ENCODE measurements at regions not wholly inside any gene's neighbourhood (a gene's known extent, or its start where the extent isn't known, plus 50 kb on each side); places are given as distances from the start of the nearest gene placed in this dataset.

- H3K9me3 ChIP-seq (ENCODE audit: control insufficient read depth, insufficient read depth, low read length), result no peaks in the 10 kb centered on the region
- H3K36me3 ChIP-seq (ENCODE audit: control insufficient read depth, insufficient read depth, low read length), result no peaks in the 10 kb centered on the region
- no CpG with 5 or more reads among the region's 26 CpGs for WGBS (ENCODE audit: insufficient coverage, insufficient read length)
- H3K4me1 ChIP-seq (ENCODE audit: control insufficient read depth, insufficient read depth, low read length), result no peaks in the 10 kb centered on the region; the same call in 1 of the 2 replicates
- no peak overlapping the region for H3K4me3 ChIP-seq (ENCODE audit: low read length)
- no peaks in the 10 kb centered on the region for H3K27me3 ChIP-seq (ENCODE audit: control insufficient read depth, insufficient read depth, low read length)
- DNase-seq (ENCODE audit: low read depth, low spot score), result no peak
- no peak overlapping the region for H3K27ac ChIP-seq (ENCODE audit: low read length)
Observed at GRCh38 chr16:85381738-85382592, 231.2 kb upstream of the GSE1 start.

- no peaks in the 10 kb centered on the region for H3K36me3 ChIP-seq (ENCODE audit: control insufficient read depth, insufficient read depth, low read length)
- no peak for DNase-seq (ENCODE audit: low read depth, low spot score)
- no peak overlapping the region for H3K4me3 ChIP-seq (ENCODE audit: low read length)
- WGBS (ENCODE audit: insufficient coverage, insufficient read length), result no CpG with 5 or more reads among the region's 11 CpGs
- H3K27me3 ChIP-seq (ENCODE audit: control insufficient read depth, insufficient read depth, low read length), result no peaks in the 10 kb centered on the region
- H3K9me3 ChIP-seq (ENCODE audit: control insufficient read depth, insufficient read depth, low read length), result no peaks in the 10 kb centered on the region
- H3K4me1 ChIP-seq (ENCODE audit: control insufficient read depth, insufficient read depth, low read length), result no peaks in the 10 kb centered on the region; the same call in 1 of the 2 replicates
- no peak overlapping the region for H3K27ac ChIP-seq (ENCODE audit: low read length)
Observed at GRCh38 chr16:85382717-85383118, 230.4 kb upstream of the GSE1 start.

DNA sequence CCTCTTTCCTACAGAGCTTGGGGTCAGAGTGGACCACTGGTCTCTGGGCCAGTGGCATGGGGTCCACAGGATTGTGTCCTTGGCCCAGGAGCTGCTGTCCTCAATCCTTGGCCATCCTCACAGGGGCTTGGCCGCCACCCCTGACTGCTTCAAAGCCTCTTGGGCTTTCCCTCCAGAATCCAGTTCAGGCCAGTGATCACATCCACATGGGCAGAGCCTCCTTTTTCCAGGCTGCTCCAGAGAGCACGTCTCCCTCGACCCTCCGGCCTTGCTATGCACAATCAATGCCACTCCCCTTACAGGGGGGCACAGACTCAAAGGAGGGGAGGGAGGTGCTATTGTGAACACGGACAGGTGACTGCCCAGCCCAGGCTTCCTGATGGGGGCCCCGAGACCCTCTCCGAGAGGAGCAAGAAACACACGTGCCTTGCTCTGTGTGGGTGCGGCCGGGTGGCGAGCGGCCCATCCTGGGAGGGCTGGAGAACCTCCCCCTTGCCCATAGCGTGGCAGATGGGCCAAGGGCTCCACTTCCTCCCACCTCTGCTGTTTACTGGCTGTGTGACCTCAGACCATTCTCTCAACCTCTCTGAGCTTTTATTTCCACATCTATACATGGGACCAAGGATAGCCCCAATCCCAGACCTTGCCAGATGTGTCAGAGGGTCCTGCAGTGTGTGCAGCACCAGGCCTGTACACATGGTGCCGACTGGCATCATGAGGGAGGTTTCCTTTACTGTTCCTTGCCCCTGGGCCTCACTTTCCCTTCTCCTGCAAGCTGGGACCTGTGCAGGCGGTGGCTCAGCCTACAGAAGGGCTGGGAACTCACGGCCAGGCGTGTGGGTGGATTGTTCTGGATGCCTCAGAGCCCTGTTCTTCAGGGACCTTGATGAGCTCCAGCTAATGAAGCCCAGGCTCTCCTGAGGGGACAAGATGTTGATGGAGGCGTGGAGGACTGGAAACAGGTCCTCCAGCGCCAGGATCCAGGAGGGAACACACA, 229.0 kb upstream of the GSE1 start:
- H3K27ac ChIP-seq (ENCODE audit: low read length), result no peak overlapping the region
- WGBS (ENCODE audit: insufficient coverage, insufficient read length), result no CpG with 5 or more reads among the region's 19 CpGs
- no peak for DNase-seq (ENCODE audit: low read depth, low spot score)
- no peaks in the 10 kb centered on the region for H3K9me3 ChIP-seq (ENCODE audit: control insufficient read depth, insufficient read depth, low read length)
- no peak overlapping the region for H3K4me3 ChIP-seq (ENCODE audit: low read length)
- H3K4me1 ChIP-seq (ENCODE audit: control insufficient read depth, insufficient read depth, low read length), result no peaks in the 10 kb centered on the region; the same call in 1 of the 2 replicates
- H3K27me3 ChIP-seq (ENCODE audit: control insufficient read depth, insufficient read depth, low read length), result no peaks in the 10 kb centered on the region
- H3K36me3 ChIP-seq (ENCODE audit: control insufficient read depth, insufficient read depth, low read length), result no peaks in the 10 kb centered on the region

DNA sequence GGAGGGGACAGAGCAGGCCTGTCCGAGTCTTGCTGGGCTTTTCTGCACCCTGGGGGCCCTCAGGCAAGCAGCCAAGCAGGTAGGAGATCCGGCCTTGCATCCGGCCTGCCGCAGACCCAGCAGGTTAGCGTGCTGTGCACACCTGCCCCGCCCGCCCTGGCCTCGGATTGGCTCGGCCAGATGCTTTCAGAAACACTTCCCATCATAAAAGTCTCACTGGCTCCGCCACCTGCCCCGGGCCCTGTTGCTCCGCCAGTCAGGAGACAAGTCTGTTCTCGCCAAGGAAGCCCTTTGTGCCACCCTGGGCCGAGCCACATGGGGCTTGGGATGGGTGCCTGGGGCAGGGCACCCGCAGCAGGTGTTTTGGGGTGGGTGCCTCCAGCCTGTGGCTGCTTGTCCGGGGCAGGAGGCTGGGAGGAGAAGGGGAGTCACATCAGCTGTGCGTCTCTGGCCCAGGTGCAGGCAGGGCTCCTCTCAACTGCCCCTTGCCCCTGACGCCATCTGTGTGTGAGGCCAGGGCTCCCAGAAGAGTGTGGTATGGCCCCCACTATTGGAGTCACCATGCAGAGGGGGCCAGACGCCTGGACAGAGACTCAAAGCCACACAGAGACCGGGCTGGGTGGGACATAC, 228.2 kb upstream of the GSE1 start:
- Histone ChIP-seq H3K4me1 (ENCODE audit: control insufficient read depth, insufficient read depth, low read length) (no peaks in the 10 kb centered on the region; the same call in 1 of the 2 replicates), H3K27me3 (ENCODE audit: control insufficient read depth, insufficient read depth, low read length) (no peaks in the 10 kb centered on the region), H3K9me3 (ENCODE audit: control insufficient read depth, insufficient read depth, low read length) (no peaks in the 10 kb centered on the region), H3K4me3 (ENCODE audit: low read length) (no peak overlapping the region), H3K27ac (ENCODE audit: low read length) (no peak overlapping the region), H3K36me3 (ENCODE audit: control insufficient read depth, insufficient read depth, low read length) (no peaks in the 10 kb centered on the region)
- no peak for DNase-seq (ENCODE audit: low read depth, low spot score)
- WGBS (ENCODE audit: insufficient coverage, insufficient read length), result no CpG with 5 or more reads among the region's 20 CpGs

GRCh38 chr16:85385463-85386331, 227.4 kb upstream of the GSE1 start:
- Histone ChIP-seq H3K27ac (ENCODE audit: low read length) (no peak overlapping the region), H3K4me1 (ENCODE audit: control insufficient read depth, insufficient read depth, low read length) (no peaks in the 10 kb centered on the region; the same call in 1 of the 2 replicates), H3K27me3 (ENCODE audit: control insufficient read depth, insufficient read depth, low read length) (no peaks in the 10 kb centered on the region), H3K4me3 (ENCODE audit: low read length) (no peak overlapping the region), H3K9me3 (ENCODE audit: control insufficient read depth, insufficient read depth, low read length) (no peaks in the 10 kb centered on the region), H3K36me3 (ENCODE audit: control insufficient read depth, insufficient read depth, low read length) (no peaks in the 10 kb centered on the region)
- DNase-seq (ENCODE audit: low read depth, low spot score), result no peak
- no CpG with 5 or more reads among the region's 32 CpGs for WGBS (ENCODE audit: insufficient coverage, insufficient read length)

GRCh38 chr16:85386467-85387170, 226.5 kb upstream of the GSE1 start:
- H3K9me3 ChIP-seq (ENCODE audit: control insufficient read depth, insufficient read depth, low read length), result no peaks in the 10 kb centered on the region
- H3K36me3 ChIP-seq (ENCODE audit: control insufficient read depth, insufficient read depth, low read length), result no peaks in the 10 kb centered on the region
- WGBS (ENCODE audit: insufficient coverage, insufficient read length), result no CpG with 5 or more reads among the region's 13 CpGs
- no peak for DNase-seq (ENCODE audit: low read depth, low spot score)
- H3K27me3 ChIP-seq (ENCODE audit: control insufficient read depth, insufficient read depth, low read length), result no peaks in the 10 kb centered on the region
- no peak overlapping the region for H3K4me3 ChIP-seq (ENCODE audit: low read length)
- H3K27ac ChIP-seq (ENCODE audit: low read length), result no peak overlapping the region
- H3K4me1 ChIP-seq (ENCODE audit: control insufficient read depth, insufficient read depth, low read length), result no peaks in the 10 kb centered on the region; the same call in 1 of the 2 replicates

GRCh38 chr16:85387171-85387507, 226.0 kb upstream of the GSE1 start:
- Histone ChIP-seq H3K36me3 (ENCODE audit: control insufficient read depth, insufficient read depth, low read length) (no peaks in the 10 kb centered on the region), H3K4me1 (ENCODE audit: control insufficient read depth, insufficient read depth, low read length) (no peaks in the 10 kb centered on the region; the same call in 1 of the 2 replicates)

GRCh38 chr16:85387731-85388295, 225.3 kb upstream of the GSE1 start:
- Histone ChIP-seq H3K9me3 (ENCODE audit: control insufficient read depth, insufficient read depth, low read length) (no peaks in the 10 kb centered on the region), H3K4me1 (ENCODE audit: control insufficient read depth, insufficient read depth, low read length) (no peaks in the 10 kb centered on the region; the same call in 1 of the 2 replicates), H3K4me3 (ENCODE audit: low read length) (no peak overlapping the region), H3K36me3 (ENCODE audit: control insufficient read depth, insufficient read depth, low read length) (no peaks in the 10 kb centered on the region), H3K27ac (ENCODE audit: low read length) (no peak overlapping the region), H3K27me3 (ENCODE audit: control insufficient read depth, insufficient read depth, low read length) (no peaks in the 10 kb centered on the region)
- WGBS (ENCODE audit: insufficient coverage, insufficient read length), result 100% methylated on average over 2 of the region's 2 CpGs
- no peak for DNase-seq (ENCODE audit: low read depth, low spot score)

More at GRCh38 chr16:85387171-85387507, 226.0 kb upstream of the GSE1 start:
- WGBS (ENCODE audit: insufficient coverage, insufficient read length), result no CpG with 5 or more reads among the region's 11 CpGs
- no peak overlapping the region for H3K4me3 ChIP-seq (ENCODE audit: low read length)
- no peak overlapping the region for H3K27ac ChIP-seq (ENCODE audit: low read length)
- H3K9me3 ChIP-seq (ENCODE audit: control insufficient read depth, insufficient read depth, low read length), result no peaks in the 10 kb centered on the region
- no peak for DNase-seq (ENCODE audit: low read depth, low spot score)
- no peaks in the 10 kb centered on the region for H3K27me3 ChIP-seq (ENCODE audit: control insufficient read depth, insufficient read depth, low read length)

All from iPS DF 6.9 (cell line).